IPS-15b (cell line): ENCODE measurements at regions not wholly inside any gene's neighbourhood (a gene's known extent, or its start where the extent isn't known, plus 50 kb on each side); places are given as distances from the start of the nearest gene placed in this dataset.

ENCODE experiments used
- H3K27me3 ChIP-seq: one replicate; pipeline ENCODE4 v1.6.1; 2013; ENCODE audit warnings: low read length; ENCODE audit not compliant: control insufficient read depth, insufficient read depth
- H3K36me3 ChIP-seq: one replicate; pipeline ENCODE4 v1.6.1; 2013; ENCODE audit warnings: low read length; ENCODE audit not compliant: control insufficient read depth, insufficient read depth
- H3K4me1 ChIP-seq: one replicate; pipeline ENCODE4 v1.6.1; 2013; ENCODE audit warnings: mild to moderate bottlenecking, low read length; ENCODE audit not compliant: control insufficient read depth, insufficient read depth
- H3K4me3 ChIP-seq: one replicate; pipeline ENCODE4 v1.5.1; 2013; ENCODE audit warnings: low read depth, low read length
- H3K9ac ChIP-seq: one replicate; pipeline ENCODE4 v1.6.1; 2013; ENCODE audit warnings: low read depth, mild to moderate bottlenecking, low read length
- H3K9me3 ChIP-seq: one replicate; pipeline ENCODE4 v1.6.1; 2013; ENCODE audit warnings: mild to moderate bottlenecking, low read length; ENCODE audit not compliant: control insufficient read depth, insufficient read depth

GRCh38 chr17:72429066-72429638, 308.3 kb downstream of the SOX9 start:
- Histone ChIP-seq H3K9me3 (no peaks in the 10 kb centered on the region), H3K4me1 (peaks cover 3% of the 10 kb centered on the region), H3K9ac (no peak overlapping the region), H3K36me3 (no peaks in the 10 kb centered on the region), H3K27me3 (no peaks in the 10 kb centered on the region), H3K4me3 (no peak overlapping the region)

- H3K4me3 ChIP-seq, result no peak overlapping the region
- H3K36me3 ChIP-seq, result no peaks in the 10 kb centered on the region
- no peaks in the 10 kb centered on the region for H3K27me3 ChIP-seq
- H3K4me1 ChIP-seq, result peaks cover 3% of the 10 kb centered on the region
- no peak overlapping the region for H3K9ac ChIP-seq
- H3K9me3 ChIP-seq, result no peaks in the 10 kb centered on the region
Observed at GRCh38 chr17:72430611-72431432, 310.0 kb downstream of the SOX9 start.

- H3K27me3 ChIP-seq, result no peaks in the 10 kb centered on the region
- H3K9ac ChIP-seq, result no peak overlapping the region
- peaks cover 3% of the 10 kb centered on the region for H3K4me1 ChIP-seq
- no peaks in the 10 kb centered on the region for H3K36me3 ChIP-seq
- H3K9me3 ChIP-seq, result no peaks in the 10 kb centered on the region
- H3K4me3 ChIP-seq, result no peak overlapping the region
Observed at GRCh38 chr17:72432143-72432621, 311.4 kb downstream of the SOX9 start.

GRCh38 chr17:72432881-72433280, 312.1 kb downstream of the SOX9 start:
- H3K4me3 ChIP-seq, result no peak overlapping the region

GRCh38 chr17:72433797-72434196, 313.0 kb downstream of the SOX9 start:
- no peaks in the 10 kb centered on the region for H3K36me3 ChIP-seq
- peaks cover 3% of the 10 kb centered on the region for H3K4me1 ChIP-seq
- H3K9me3 ChIP-seq, result no peaks in the 10 kb centered on the region
- H3K9ac ChIP-seq, result no peak overlapping the region
- H3K4me3 ChIP-seq, result no peak overlapping the region
- H3K27me3 ChIP-seq, result no peaks in the 10 kb centered on the region

More at GRCh38 chr17:72432881-72433280, 312.1 kb downstream of the SOX9 start:
- H3K4me1 ChIP-seq, result peaks cover 3% of the 10 kb centered on the region
- no peak overlapping the region for H3K9ac ChIP-seq
- H3K27me3 ChIP-seq, result no peaks in the 10 kb centered on the region
- no peaks in the 10 kb centered on the region for H3K36me3 ChIP-seq
- H3K9me3 ChIP-seq, result no peaks in the 10 kb centered on the region

GRCh38 chr17:72434581-72434980, 313.8 kb downstream of the SOX9 start:
- H3K9me3 ChIP-seq, result no peaks in the 10 kb centered on the region
- no peaks in the 10 kb centered on the region for H3K36me3 ChIP-seq
- no peaks in the 10 kb centered on the region for H3K27me3 ChIP-seq
- no peak overlapping the region for H3K4me3 ChIP-seq
- H3K9ac ChIP-seq, result no peak overlapping the region
- peaks cover 3% of the 10 kb centered on the region for H3K4me1 ChIP-seq

- Histone ChIP-seq H3K9me3 (no peaks in the 10 kb centered on the region), H3K4me1 (peaks cover 3% of the 10 kb centered on the region), H3K36me3 (no peaks in the 10 kb centered on the region), H3K27me3 (no peaks in the 10 kb centered on the region), H3K4me3 (no peak overlapping the region), H3K9ac (no peak overlapping the region)
Observed at GRCh38 chr17:72434991-72435618, 314.3 kb downstream of the SOX9 start.

GRCh38 chr17:72438783-72439182, 318.0 kb downstream of the SOX9 start:
- no peak overlapping the region for H3K4me3 ChIP-seq

GRCh38 chr17:72439893-72440502, 319.2 kb downstream of the SOX9 start:
- Histone ChIP-seq H3K4me3 (no peak overlapping the region), H3K36me3 (no peaks in the 10 kb centered on the region), H3K27me3 (no peaks in the 10 kb centered on the region), H3K4me1 (no peaks in the 10 kb centered on the region), H3K9ac (no peak overlapping the region), H3K9me3 (no peaks in the 10 kb centered on the region)

More at GRCh38 chr17:72438783-72439182, 318.0 kb downstream of the SOX9 start:
- Histone ChIP-seq H3K4me1 (no peaks in the 10 kb centered on the region), H3K9me3 (no peaks in the 10 kb centered on the region), H3K9ac (no peak overlapping the region), H3K27me3 (no peaks in the 10 kb centered on the region), H3K36me3 (no peaks in the 10 kb centered on the region)

GRCh38 chr17:72440961-72441360, 320.1 kb downstream of the SOX9 start:
- no peak overlapping the region for H3K4me3 ChIP-seq
- H3K36me3 ChIP-seq, result no peaks in the 10 kb centered on the region
- no peak overlapping the region for H3K9ac ChIP-seq
- no peaks in the 10 kb centered on the region for H3K27me3 ChIP-seq
- H3K4me1 ChIP-seq, result no peaks in the 10 kb centered on the region
- no peaks in the 10 kb centered on the region for H3K9me3 ChIP-seq

GRCh38 chr17:72441909-72442308, 321.1 kb downstream of the SOX9 start:
- no peak overlapping the region for H3K4me3 ChIP-seq

More at GRCh38 chr17:72441909-72442308, 321.1 kb downstream of the SOX9 start:
- H3K36me3 ChIP-seq, result no peaks in the 10 kb centered on the region
- H3K27me3 ChIP-seq, result no peaks in the 10 kb centered on the region
- no peak overlapping the region for H3K9ac ChIP-seq
- no peaks in the 10 kb centered on the region for H3K4me1 ChIP-seq
- H3K9me3 ChIP-seq, result no peaks in the 10 kb centered on the region
